SU-DHL-6 (cell line): ENCODE measurements at regions not wholly inside any gene's neighbourhood (a gene's known extent, or its start where the extent isn't known, plus 50 kb on each side); places are given as distances from the start of the nearest gene placed in this dataset.

Source experiments
- H2AFZ ChIP-seq: fragments of 200-600 bp; sonication (generic); 2 replicates; pipeline ENCODE4 v1.6.1; 2014; ENCODE audit warnings: low read depth, mild to moderate bottlenecking, moderate library complexity, mixed read lengths, antibody characterized with exemption, low read length; ENCODE audit not compliant: severe bottlenecking
- H3F3A ChIP-seq: fragments of 200-600 bp; shearing (Covaris generic); 2 replicates; pipeline ENCODE4 v1.6.0; 2016; ENCODE audit warnings: antibody characterized with exemption, mild to moderate bottlenecking; ENCODE audit not compliant: insufficient read depth
- H3K27ac ChIP-seq: fragments of 200-600 bp; sonication (generic); 2 replicates; pipeline ENCODE4 v1.5.1; 2016; ENCODE audit warnings: low read depth, mild to moderate bottlenecking, low read length, moderate library complexity, mixed read lengths
- H3K27me3 ChIP-seq: fragments of 200-600 bp; sonication (generic), shearing (Covaris generic); 2 replicates; pipeline ENCODE4 v1.6.0; 2014; ENCODE audit warnings: mild to moderate bottlenecking, low read length
- H3K36me3 ChIP-seq: fragments of 200-600 bp; sonication (generic); 2 replicates; pipeline ENCODE4 v1.6.1; 2014; ENCODE audit warnings: mild to moderate bottlenecking, low read length, mixed read lengths
- H3K4me2 ChIP-seq: fragments of 300-600, 200-600 bp; shearing (Covaris generic), sonication (generic); 2 replicates; pipeline ENCODE4 v1.6.0; 2014; ENCODE audit warnings: low read length, low read depth, mild to moderate bottlenecking; ENCODE audit not compliant: poor library complexity, severe bottlenecking
- H3K4me3 ChIP-seq: fragments of 200-600 bp; sonication (generic); 2 replicates; pipeline ENCODE4 v1.5.1; 2014; ENCODE audit warnings: antibody characterized with exemption, low read length, mild to moderate bottlenecking, mixed read lengths; ENCODE audit not compliant: insufficient read depth, poor library complexity, severe bottlenecking
- H3K79me2 ChIP-seq: fragments of 200-600 bp; sonication (generic); 2 replicates; pipeline ENCODE4 v1.6.1; 2014; ENCODE audit warnings: mild to moderate bottlenecking, low read length, moderate library complexity; ENCODE audit not compliant: insufficient read depth
- H3K9ac ChIP-seq: fragments of 200-600 bp; sonication (generic); 2 replicates; pipeline ENCODE4 v1.7.0; 2014; ENCODE audit warnings: mild to moderate bottlenecking, low read length
- H3K9me2 ChIP-seq: fragments of 200-600 bp; sonication (generic); replicated peaks from 2 replicates; pipeline ENCODE4 v1.6.1; 2014; ENCODE audit warnings: low read length; ENCODE audit not compliant: insufficient read depth
- H3K9me3 ChIP-seq: fragments of 200-600 bp; sonication (generic); 2 replicates; pipeline ENCODE4 v1.6.1; 2014; ENCODE audit warnings: low read length, mixed read lengths; ENCODE audit not compliant: insufficient read depth
- H4K20me1 ChIP-seq: fragments of 200-600 bp; sonication (generic); 2 replicates; pipeline ENCODE4 v1.6.1; 2014; ENCODE audit warnings: low read depth, mild to moderate bottlenecking, antibody characterized with exemption, low read length, moderate library complexity, mixed read lengths
- EZH2phosphoT487 ChIP-seq: fragments of 200-600 bp; sonication (generic), shearing (Covaris generic); conservative IDR thresholded peaks from 2 replicates; pipeline ENCODE4 v1.6.1; 2018; ENCODE audit warnings: mild to moderate bottlenecking, antibody characterized with exemption, low read length, moderate library complexity, mixed read lengths
- TF ChIP-seq, protein P1 (sequence below): fragments of 200-600 bp; sonication (generic); IDR thresholded peaks from one replicate; pipeline ENCODE4 v1.5.1; 2017; ENCODE audit warnings: antibody characterized with exemption, mild to moderate bottlenecking, low read length, moderate library complexity; ENCODE audit not compliant: insufficient read depth, poor library complexity, severe bottlenecking

DNA sequence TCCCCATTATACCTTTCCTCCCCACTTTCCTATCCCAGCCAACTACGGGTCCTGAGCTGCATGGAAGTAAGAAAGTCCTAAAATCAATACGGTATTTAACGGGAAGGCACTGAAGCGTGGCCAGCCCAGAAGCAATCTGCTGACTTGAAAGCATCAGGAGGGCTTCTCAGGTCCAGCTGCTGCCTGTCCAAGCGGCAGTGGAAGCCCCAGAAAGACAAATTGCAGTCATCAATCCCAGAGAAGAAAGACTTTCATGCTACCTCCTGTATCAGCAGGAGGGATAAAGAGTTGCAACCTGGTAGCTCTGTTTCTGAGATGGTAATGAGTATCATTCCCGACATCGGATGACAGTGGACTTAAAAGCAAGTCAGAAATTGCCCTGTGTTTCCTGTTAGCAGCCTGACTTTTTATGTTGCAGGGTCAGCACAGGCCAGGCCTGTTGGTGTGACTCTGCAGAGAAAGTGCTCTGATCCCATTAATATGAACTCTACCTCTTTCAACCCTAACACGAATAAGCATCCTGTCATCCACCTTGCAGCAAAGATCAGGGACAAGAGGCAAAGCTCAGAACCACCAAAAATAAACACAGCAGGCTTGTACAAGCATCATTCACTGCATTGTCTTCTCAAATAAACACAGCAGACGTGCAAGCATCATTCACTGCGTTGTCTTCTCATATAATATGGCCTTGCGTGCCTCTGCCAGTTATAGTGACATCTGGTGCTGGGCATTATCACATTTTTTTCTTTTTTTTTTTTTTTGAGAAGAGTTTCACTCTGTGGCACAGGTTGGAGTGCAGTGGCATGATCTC, 358.6 kb upstream of the CDH11 start:
- TF ChIP-seq, protein P1, sequence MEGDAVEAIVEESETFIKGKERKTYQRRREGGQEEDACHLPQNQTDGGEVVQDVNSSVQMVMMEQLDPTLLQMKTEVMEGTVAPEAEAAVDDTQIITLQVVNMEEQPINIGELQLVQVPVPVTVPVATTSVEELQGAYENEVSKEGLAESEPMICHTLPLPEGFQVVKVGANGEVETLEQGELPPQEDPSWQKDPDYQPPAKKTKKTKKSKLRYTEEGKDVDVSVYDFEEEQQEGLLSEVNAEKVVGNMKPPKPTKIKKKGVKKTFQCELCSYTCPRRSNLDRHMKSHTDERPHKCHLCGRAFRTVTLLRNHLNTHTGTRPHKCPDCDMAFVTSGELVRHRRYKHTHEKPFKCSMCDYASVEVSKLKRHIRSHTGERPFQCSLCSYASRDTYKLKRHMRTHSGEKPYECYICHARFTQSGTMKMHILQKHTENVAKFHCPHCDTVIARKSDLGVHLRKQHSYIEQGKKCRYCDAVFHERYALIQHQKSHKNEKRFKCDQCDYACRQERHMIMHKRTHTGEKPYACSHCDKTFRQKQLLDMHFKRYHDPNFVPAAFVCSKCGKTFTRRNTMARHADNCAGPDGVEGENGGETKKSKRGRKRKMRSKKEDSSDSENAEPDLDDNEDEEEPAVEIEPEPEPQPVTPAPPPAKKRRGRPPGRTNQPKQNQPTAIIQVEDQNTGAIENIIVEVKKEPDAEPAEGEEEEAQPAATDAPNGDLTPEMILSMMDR: no peak
- TF ChIP-seq EZH2phosphoT487: no peak
- no peak overlapping the region for H2AFZ ChIP-seq

DNA sequence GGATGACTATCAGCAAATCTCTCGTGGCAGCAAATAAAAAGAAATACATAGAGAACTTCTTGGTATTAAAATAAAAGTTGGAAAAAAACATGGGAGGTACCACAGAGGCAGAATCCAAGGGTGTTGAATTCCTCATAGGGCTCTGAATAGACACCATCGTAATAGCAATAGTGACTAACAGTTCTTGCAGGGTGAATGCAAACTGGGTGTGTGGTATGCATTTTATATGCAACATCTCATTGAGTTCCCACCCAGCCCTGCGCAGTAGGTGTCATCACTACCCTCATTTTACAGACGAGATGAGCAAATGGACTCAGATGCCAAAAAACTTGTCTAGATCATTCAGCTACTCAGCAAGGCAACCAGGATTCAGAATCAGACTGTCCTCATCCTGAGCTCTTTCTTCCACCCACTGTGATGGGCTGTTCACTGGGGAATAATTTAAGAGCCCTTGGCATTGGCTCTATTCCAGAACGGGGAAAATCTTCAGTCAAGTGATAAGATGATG, 354.6 kb upstream of the CDH11 start:
- no peaks in the 10 kb centered on the region for H3K9me3 ChIP-seq
- H3K9ac ChIP-seq: no peak overlapping the region
- H2AFZ ChIP-seq: no peak overlapping the region
- H3K36me3 ChIP-seq: no peaks in the 10 kb centered on the region
- no peaks in the 10 kb centered on the region for H3K27me3 ChIP-seq
- no peaks in the 10 kb centered on the region for H4K20me1 ChIP-seq
- no peaks in the 10 kb centered on the region for H3F3A ChIP-seq
- no peak overlapping the region for H3K27ac ChIP-seq
- H3K4me3 ChIP-seq: no peak overlapping the region
- H3K9me2 ChIP-seq: no peaks in the 10 kb centered on the region
- H3K79me2 ChIP-seq: no peaks in the 10 kb centered on the region
- H3K4me2 ChIP-seq: no peak overlapping the region
- TF ChIP-seq EZH2phosphoT487: no peak
- TF ChIP-seq, protein P1: no peak

More for the DNA sequence above, 358.6 kb upstream of the CDH11 start:
- Histone ChIP-seq H3K27ac (no peak overlapping the region), H3K4me2 (no peak overlapping the region), H3K79me2 (no peaks in the 10 kb centered on the region), H3F3A (no peaks in the 10 kb centered on the region), H3K36me3 (no peaks in the 10 kb centered on the region), H3K9me2 (no peaks in the 10 kb centered on the region; the same call in 1 of the 2 replicates), H3K27me3 (no peaks in the 10 kb centered on the region), H3K9ac (no peak overlapping the region), H3K4me3 (no peak overlapping the region), H3K9me3 (no peaks in the 10 kb centered on the region), H4K20me1 (no peaks in the 10 kb centered on the region)

DNA sequence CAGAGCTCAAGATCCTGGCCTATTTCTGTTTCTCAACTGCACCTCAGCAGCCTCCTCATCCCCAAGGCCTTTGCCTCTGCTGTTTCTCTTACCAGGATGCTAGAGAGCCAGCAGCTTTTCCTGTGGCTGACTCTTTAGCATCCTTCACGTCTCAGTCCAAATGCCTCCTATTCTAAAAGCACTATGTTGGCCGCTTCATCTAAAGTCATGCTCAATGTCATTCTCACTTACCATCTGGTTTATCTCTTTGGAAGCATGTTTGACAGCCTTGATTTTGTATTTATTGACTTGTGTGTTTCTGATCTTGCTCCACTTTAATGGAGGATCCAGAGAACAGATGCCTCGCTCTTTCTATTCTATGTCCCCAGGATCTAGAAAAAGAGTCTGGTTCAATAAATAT, 351.8 kb upstream of the CDH11 start:
- Histone ChIP-seq H4K20me1 (no peaks in the 10 kb centered on the region), H3K79me2 (no peaks in the 10 kb centered on the region), H3K4me2 (no peak overlapping the region), H3K27ac (no peak overlapping the region), H3K4me3 (no peak overlapping the region), H3K9me3 (no peaks in the 10 kb centered on the region), H3K27me3 (no peaks in the 10 kb centered on the region), H3F3A (no peaks in the 10 kb centered on the region), H3K9me2 (no peaks in the 10 kb centered on the region), H2AFZ (no peak overlapping the region), H3K9ac (no peak overlapping the region), H3K36me3 (no peaks in the 10 kb centered on the region)
- TF ChIP-seq, protein P1: no peak
- TF ChIP-seq EZH2phosphoT487: no peak
